SK-N-SH treated with all-trans-retinoic acid at 6 μM for 48 hours (cell line): ENCODE measurements at regions not wholly inside any gene's neighbourhood (a gene's known extent, or its start where the extent isn't known, plus 50 kb on each side); places are given as distances from the start of the nearest gene placed in this dataset.

Experiments
- ATAC-seq: fragments of 200-7000 bp; cut with Tn5 transposase; 3 replicates; pipeline ENCODE4 v1.9.1; 2020; ENCODE audit warnings: mild to moderate bottlenecking, moderate library complexity
- ARNTL ChIP-seq: fragments of 450-650 bp; formaldehyde crosslinking; IDR thresholded peaks from 2 replicates; pipeline ENCODE4 v1.5.0; 2020; ENCODE audit warnings: low read depth, mild to moderate bottlenecking, moderate library complexity, borderline replicate concordance
- BACH2 ChIP-seq: fragments of 250-450 bp; sonication (Bioruptor Pico); IDR thresholded peaks from 2 replicates; pipeline ENCODE4 v1.9.0; 2021; ENCODE audit warnings: mild to moderate bottlenecking, borderline replicate concordance
- CSDC2 ChIP-seq: fragments of 250-450 bp; sonication (Bioruptor Pico); IDR thresholded peaks from 2 replicates; pipeline ENCODE4 v1.5.0; 2020; ENCODE audit warnings: mild to moderate bottlenecking, moderate library complexity
- ESRRG ChIP-seq: fragments of 250-450 bp; sonication (Bioruptor Pico); IDR thresholded peaks from 2 replicates; pipeline ENCODE4 v1.6.1; 2021; ENCODE audit warnings: mild to moderate bottlenecking
- GLIS3 ChIP-seq: fragments of 250-450 bp; sonication (Bioruptor Pico); IDR thresholded peaks from 2 replicates; pipeline ENCODE4 v1.5.0; 2020; ENCODE audit warnings: mild to moderate bottlenecking, moderate library complexity
- ISL1 ChIP-seq: fragments of 250-450 bp; sonication (Bioruptor Pico); IDR thresholded peaks from 2 replicates; pipeline ENCODE4 v2.1.2; 2022; ENCODE audit warnings: mild to moderate bottlenecking, moderate library complexity
- OSR1 ChIP-seq: fragments of 250-450 bp; sonication (Bioruptor Pico); IDR thresholded peaks from 2 replicates; pipeline ENCODE4 v1.8.0; 2022; ENCODE audit warnings: moderate library complexity, mild to moderate bottlenecking, inconsistent platforms
- POU6F1 ChIP-seq: fragments of 250-450 bp; sonication (Bioruptor Pico); IDR thresholded peaks from 2 replicates; pipeline ENCODE4 v1.8.0; 2021; ENCODE audit warnings: low read depth, mild to moderate bottlenecking, moderate library complexity, borderline replicate concordance
- PPARA ChIP-seq: fragments of 250-450 bp; sonication (Bioruptor Pico); IDR thresholded peaks from 2 replicates; pipeline ENCODE4 v1.5.0; 2020; ENCODE audit warnings: mild to moderate bottlenecking, borderline replicate concordance
- RARB ChIP-seq: fragments of 250-450 bp; sonication (Bioruptor Pico); IDR thresholded peaks from 2 replicates; pipeline ENCODE4 v1.8.0; 2021; ENCODE audit warnings: mild to moderate bottlenecking, moderate library complexity
- SNAI2 ChIP-seq: fragments of 250-450 bp; sonication (Bioruptor Pico); IDR thresholded peaks from 2 replicates; pipeline ENCODE4 v1.5.0; 2020; ENCODE audit warnings: mild to moderate bottlenecking, moderate library complexity
- TCF4 ChIP-seq: fragments of 250-450 bp; sonication (Bioruptor Pico); IDR thresholded peaks from 2 replicates; pipeline ENCODE4 v1.8.0; 2021; ENCODE audit warnings: mild to moderate bottlenecking, moderate library complexity, borderline replicate concordance
- TOX ChIP-seq: fragments of 250-450 bp; sonication (Bioruptor Pico); IDR thresholded peaks from 2 replicates; pipeline ENCODE4 v1.8.0; 2021; ENCODE audit warnings: mild to moderate bottlenecking, moderate library complexity, borderline replicate concordance
- ZC3H10 ChIP-seq: fragments of 250-450 bp; sonication (Bioruptor Pico); IDR thresholded peaks from 2 replicates; pipeline ENCODE4 v1.5.1; 2021; ENCODE audit warnings: mild to moderate bottlenecking, moderate library complexity
- ZFP3 ChIP-seq: fragments of 250-450 bp; sonication (Bioruptor Pico); IDR thresholded peaks from 2 replicates; pipeline ENCODE4 v1.5.0; 2020; ENCODE audit warnings: mild to moderate bottlenecking, moderate library complexity
- ZFP30 ChIP-seq: fragments of 450-650 bp; formaldehyde crosslinking; IDR thresholded peaks from 2 replicates; pipeline ENCODE4 v1.5.0; 2022; ENCODE audit warnings: mild to moderate bottlenecking, moderate library complexity
- ZNF565 ChIP-seq: fragments of 450-650 bp; formaldehyde crosslinking; conservative IDR thresholded peaks from 2 replicates; pipeline ENCODE4 v1.5.0; 2020; ENCODE audit warnings: low read depth, mild to moderate bottlenecking, moderate library complexity
- ZNF70 ChIP-seq: fragments of 450-650 bp; formaldehyde crosslinking; IDR thresholded peaks from 2 replicates; pipeline ENCODE4 v1.5.0; 2020; ENCODE audit warnings: mild to moderate bottlenecking, moderate library complexity
- ZNF8 ChIP-seq: fragments of 450-650 bp; formaldehyde crosslinking; IDR thresholded peaks from 2 replicates; pipeline ENCODE4 v1.5.0; 2020; ENCODE audit warnings: mild to moderate bottlenecking, moderate library complexity
- TF ChIP-seq, protein P1 (sequence below): fragments of 250-450 bp; sonication (Bioruptor Pico); IDR thresholded peaks from 2 replicates; pipeline ENCODE4 v1.5.0; 2020; ENCODE audit warnings: mild to moderate bottlenecking, moderate library complexity
- TF ChIP-seq, protein P2 (sequence below): fragments of 250-450 bp; sonication (Bioruptor Pico); IDR thresholded peaks from 2 replicates; pipeline ENCODE4 v1.8.0; 2020; ENCODE audit warnings: mild to moderate bottlenecking, moderate library complexity, borderline replicate concordance

DNA sequence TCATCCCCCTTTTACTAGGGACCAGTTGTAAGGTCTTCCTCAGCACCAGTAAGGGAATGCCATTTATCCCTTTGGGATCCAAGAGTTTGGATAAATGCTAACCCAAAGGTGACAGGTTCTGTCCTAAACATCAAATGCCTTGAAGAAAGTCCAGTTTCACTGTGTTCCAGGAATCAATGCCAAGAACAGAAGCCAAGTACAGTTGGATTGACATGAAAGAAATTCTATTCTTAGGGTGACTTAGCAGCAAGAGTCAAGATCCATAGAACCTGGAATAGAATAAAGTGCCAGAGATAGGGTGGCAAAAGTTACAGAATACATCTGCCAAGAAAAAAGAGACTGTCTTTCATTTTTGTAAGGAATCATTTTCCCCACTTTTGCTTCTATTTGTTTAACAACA, 94.9 kb upstream of the ADAMTS5 start (continued):
- TF ChIP-seq, protein P1, sequence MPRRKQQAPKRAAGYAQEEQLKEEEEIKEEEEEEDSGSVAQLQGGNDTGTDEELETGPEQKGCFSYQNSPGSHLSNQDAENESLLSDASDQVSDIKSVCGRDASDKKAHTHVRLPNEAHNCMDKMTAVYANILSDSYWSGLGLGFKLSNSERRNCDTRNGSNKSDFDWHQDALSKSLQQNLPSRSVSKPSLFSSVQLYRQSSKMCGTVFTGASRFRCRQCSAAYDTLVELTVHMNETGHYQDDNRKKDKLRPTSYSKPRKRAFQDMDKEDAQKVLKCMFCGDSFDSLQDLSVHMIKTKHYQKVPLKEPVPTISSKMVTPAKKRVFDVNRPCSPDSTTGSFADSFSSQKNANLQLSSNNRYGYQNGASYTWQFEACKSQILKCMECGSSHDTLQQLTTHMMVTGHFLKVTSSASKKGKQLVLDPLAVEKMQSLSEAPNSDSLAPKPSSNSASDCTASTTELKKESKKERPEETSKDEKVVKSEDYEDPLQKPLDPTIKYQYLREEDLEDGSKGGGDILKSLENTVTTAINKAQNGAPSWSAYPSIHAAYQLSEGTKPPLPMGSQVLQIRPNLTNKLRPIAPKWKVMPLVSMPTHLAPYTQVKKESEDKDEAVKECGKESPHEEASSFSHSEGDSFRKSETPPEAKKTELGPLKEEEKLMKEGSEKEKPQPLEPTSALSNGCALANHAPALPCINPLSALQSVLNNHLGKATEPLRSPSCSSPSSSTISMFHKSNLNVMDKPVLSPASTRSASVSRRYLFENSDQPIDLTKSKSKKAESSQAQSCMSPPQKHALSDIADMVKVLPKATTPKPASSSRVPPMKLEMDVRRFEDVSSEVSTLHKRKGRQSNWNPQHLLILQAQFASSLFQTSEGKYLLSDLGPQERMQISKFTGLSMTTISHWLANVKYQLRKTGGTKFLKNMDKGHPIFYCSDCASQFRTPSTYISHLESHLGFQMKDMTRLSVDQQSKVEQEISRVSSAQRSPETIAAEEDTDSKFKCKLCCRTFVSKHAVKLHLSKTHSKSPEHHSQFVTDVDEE (CRISPR knock-in tag) = no peak
- no peak for TF ChIP-seq GLIS3 (CRISPR knock-in tag)
- no peak for TF ChIP-seq OSR1
- TF ChIP-seq ISL1 (CRISPR knock-in tag) = no peak
- TF ChIP-seq TOX (CRISPR knock-in tag) = no peak
- no peak for TF ChIP-seq SNAI2 (CRISPR knock-in tag)
- no peak for TF ChIP-seq ZNF70
- TF ChIP-seq, all 23 proteins: peak for 0

DNA sequence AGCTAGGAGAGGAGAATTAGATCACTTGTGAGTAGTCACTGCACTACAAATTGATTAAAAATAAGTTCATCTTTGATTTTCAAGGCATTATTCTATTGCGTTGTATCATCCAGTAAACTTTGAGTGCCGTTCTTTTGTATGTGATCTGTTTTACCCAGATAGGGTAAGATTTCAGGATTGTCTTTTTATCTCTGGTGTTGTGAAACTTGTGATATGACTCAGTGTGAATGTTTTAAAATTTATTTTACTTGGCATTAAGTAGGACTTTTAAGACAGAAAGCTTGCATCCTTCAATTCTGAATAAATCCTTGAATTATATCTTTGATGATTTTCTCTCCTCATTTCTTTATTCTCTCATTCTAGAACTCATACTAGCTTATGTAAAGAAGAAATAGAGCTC, 93.3 kb upstream of the ADAMTS5 start:
- ATAC-seq = no peak
- TF ChIP-seq, protein P1 (CRISPR knock-in tag) = no peak
- no peak for TF ChIP-seq TOX (CRISPR knock-in tag)
- no peak for TF ChIP-seq ESRRG
- no peak for TF ChIP-seq OSR1
- TF ChIP-seq, protein P2, sequence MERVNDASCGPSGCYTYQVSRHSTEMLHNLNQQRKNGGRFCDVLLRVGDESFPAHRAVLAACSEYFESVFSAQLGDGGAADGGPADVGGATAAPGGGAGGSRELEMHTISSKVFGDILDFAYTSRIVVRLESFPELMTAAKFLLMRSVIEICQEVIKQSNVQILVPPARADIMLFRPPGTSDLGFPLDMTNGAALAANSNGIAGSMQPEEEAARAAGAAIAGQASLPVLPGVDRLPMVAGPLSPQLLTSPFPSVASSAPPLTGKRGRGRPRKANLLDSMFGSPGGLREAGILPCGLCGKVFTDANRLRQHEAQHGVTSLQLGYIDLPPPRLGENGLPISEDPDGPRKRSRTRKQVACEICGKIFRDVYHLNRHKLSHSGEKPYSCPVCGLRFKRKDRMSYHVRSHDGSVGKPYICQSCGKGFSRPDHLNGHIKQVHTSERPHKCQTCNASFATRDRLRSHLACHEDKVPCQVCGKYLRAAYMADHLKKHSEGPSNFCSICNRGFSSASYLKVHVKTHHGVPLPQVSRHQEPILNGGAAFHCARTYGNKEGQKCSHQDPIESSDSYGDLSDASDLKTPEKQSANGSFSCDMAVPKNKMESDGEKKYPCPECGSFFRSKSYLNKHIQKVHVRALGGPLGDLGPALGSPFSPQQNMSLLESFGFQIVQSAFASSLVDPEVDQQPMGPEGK (CRISPR knock-in tag) = no peak
- no peak for TF ChIP-seq PPARA
- no peak for TF ChIP-seq ZNF565 (CRISPR knock-in tag)
- TF ChIP-seq ZNF8 = no peak
- TF ChIP-seq CSDC2 (CRISPR knock-in tag) = no peak
- TF ChIP-seq RARB (CRISPR knock-in tag) = no peak
- no peak for TF ChIP-seq GLIS3 (CRISPR knock-in tag)
- no peak for TF ChIP-seq ZNF70
- no peak for TF ChIP-seq ZFP30
- no peak for TF ChIP-seq ZFP3 (CRISPR knock-in tag)
- TF ChIP-seq BACH2 (CRISPR knock-in tag) = no peak
- no peak for TF ChIP-seq ARNTL (CRISPR knock-in tag)

DNA sequence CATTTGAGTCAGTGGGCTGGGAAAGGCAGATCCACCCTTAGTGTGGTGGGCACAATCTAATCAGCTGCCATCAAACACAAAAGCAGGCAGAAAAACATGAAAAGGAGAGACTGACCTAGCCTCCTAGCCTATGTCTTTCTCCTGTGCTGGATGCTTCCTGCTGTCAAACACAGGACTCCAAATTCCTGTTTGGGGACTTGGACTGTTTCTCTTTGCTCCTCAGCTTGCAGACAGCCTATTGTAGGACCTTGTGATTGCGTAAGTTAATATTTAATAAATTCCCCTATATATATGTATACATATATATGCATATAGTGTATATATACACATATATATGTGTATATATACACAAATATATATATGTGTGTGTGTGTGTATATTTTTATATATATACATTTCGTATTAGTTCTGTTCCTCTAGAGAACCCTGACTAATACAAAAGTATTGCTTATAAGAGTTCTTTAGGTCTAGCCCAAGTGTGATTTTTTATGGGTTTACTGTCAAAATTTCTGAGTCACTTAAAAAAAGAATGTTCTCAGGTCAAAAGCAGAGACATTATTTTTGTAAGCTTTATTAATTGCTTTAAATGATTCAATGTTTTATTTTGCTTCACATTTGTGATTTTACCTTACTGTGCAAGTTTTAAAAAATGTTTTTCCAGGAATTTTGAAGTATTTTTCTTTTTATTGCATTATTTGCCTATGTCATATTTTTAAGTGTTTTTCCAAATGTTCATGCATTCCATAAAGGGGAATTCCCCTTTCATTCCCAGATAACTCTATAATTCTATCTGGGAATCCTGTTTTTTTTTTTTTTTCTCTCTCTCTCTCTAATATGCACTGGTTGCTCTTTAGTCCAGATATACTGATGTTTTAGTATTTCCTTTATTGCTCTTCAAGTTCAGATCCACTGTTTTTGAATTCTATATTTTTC, 92.1 kb upstream of the ADAMTS5 start:
- TF ChIP-seq ZNF565 (CRISPR knock-in tag) (no peak), TCF4 (CRISPR knock-in tag) (no peak), TOX (CRISPR knock-in tag) (no peak), PPARA (no peak), POU6F1 (no peak), ZNF70 (no peak), ARNTL (CRISPR knock-in tag) (no peak), ISL1 (CRISPR knock-in tag) (no peak), ZC3H10 (CRISPR knock-in tag) (no peak)
- TF ChIP-seq, protein P2 (CRISPR knock-in tag) = no peak
- TF ChIP-seq, protein P1 (CRISPR knock-in tag) = no peak
- ATAC-seq = no peak
